HepG2 (cell line): ENCODE measurements at regions not wholly inside any gene's neighbourhood (a gene's known extent, or its start where the extent isn't known, plus 50 kb on each side); places are given as distances from the start of the nearest gene placed in this dataset.

Source experiments
- ATAC-seq: fragments of 200-7000 bp; cut with Tn5 transposase; 3 replicates; pipeline ENCODE4 v1.9.1; 2020; ENCODE audit warnings: mild to moderate bottlenecking, moderate library complexity
- BruUV-seq: library from RNA; stranded (reverse); fragments of 400-500 nt; replicated peaks from 2 replicates; lab custom pipeline; 2021; lab: Mats Ljungman, UMichigan
- CTCF ChIA-PET: fragments of 300-600 bp; formaldehyde crosslinking; extraction: SDS; loops from one replicate; lab custom pipeline; 2021; ENCODE audit warnings: low total read pairs, inconsistent platforms, low intra/inter-chr PET ratio; lab: Yijun Ruan, JAX
- POLR2A ChIA-PET: fragments of 350-600 bp; sonication (Branson Sonifier 250); formaldehyde crosslinking; loops from one replicate; lab custom pipeline; 2020; ENCODE audit warnings: antibody characterized with exemption, inconsistent platforms; lab: Yijun Ruan, JAX
- DNase-seq: peaks from one replicate; pipeline ENCODE4 v3.0.0-alpha.2; 2015; ENCODE audit warnings: low spot score
- FAIRE-seq: peaks from 3 replicates; lab custom pipeline; 2011; peaks lifted over from hg19 to GRCh38; lab: Jason Lieb, UNC
- H2AFZ ChIP-seq: one replicate; pipeline ENCODE4 v1.6.1; 2011; ENCODE audit warnings: low read length, inconsistent platforms
- H3K27ac ChIP-seq: fragments of 300-600 bp; 3 replicates; pipeline ENCODE4 v1.8.0; 2011; ENCODE audit warnings: mixed run types, mild to moderate bottlenecking, mixed read lengths, low read length, inconsistent platforms; ENCODE audit not compliant: insufficient read depth; ENCODE audit errors: extremely low read length
- H3K27me3 ChIP-seq, 2 experiments: fragments of 200-600 bp in 1 of 2; 2 replicates in 1 of 2; 3 replicates in 1 of 2; pipeline versions ENCODE4 v1.6.0 to v1.8.0; 2011; ENCODE audit warnings: low read length in 2 of 2, mild to moderate bottlenecking in 2 of 2, moderate library complexity in 2 of 2, inconsistent platforms in 1 of 2; ENCODE audit not compliant: insufficient read depth in 2 of 2, control insufficient read depth in 1 of 2
- H3K36me3 ChIP-seq, 2 experiments: fragments of 200-600 bp in 1 of 2; replicated peaks in 1 of 2; 2 replicates in 1 of 2; 3 replicates in 1 of 2; pipeline versions ENCODE4 v1.5.1 to v1.8.0; 2011; ENCODE audit warnings: low read length in 2 of 2, inconsistent platforms in 1 of 2; ENCODE audit not compliant: insufficient read depth in 2 of 2, control insufficient read depth in 1 of 2
- H3K4me1 ChIP-seq: 2 replicates; pipeline ENCODE4 v1.5.1; 2012; ENCODE audit warnings: low read length, inconsistent platforms; ENCODE audit not compliant: insufficient read depth
- H3K4me2 ChIP-seq: 2 replicates; pipeline ENCODE4 v1.6.0; 2011; ENCODE audit warnings: low read depth, low read length, inconsistent platforms
- H3K4me3 ChIP-seq, 3 experiments: fragments of 200-600 bp in 1 of 3; sonication (generic), shearing (Covaris generic) in 1 of 3; replicated peaks in 1 of 3; 2 replicates each; pipeline ENCODE4 v1.5.1; 2011 to 2016; ENCODE audit warnings: low read length in 3 of 3, inconsistent platforms in 2 of 3, low read depth in 2 of 3, mild to moderate bottlenecking in 2 of 3, control low read depth in 1 of 3, mixed read lengths in 1 of 3; ENCODE audit not compliant: insufficient read depth in 1 of 3
- H3K79me2 ChIP-seq: one replicate; pipeline ENCODE4 v1.6.1; 2011; ENCODE audit warnings: low read length, inconsistent platforms; ENCODE audit not compliant: insufficient read depth
- H3K9ac ChIP-seq: 2 replicates; pipeline ENCODE4 v1.6.0; 2011; ENCODE audit warnings: mild to moderate bottlenecking, low read depth, low read length, inconsistent platforms; ENCODE audit not compliant: insufficient read depth
- H3K9me3 ChIP-seq: 2 replicates; pipeline ENCODE4 v1.5.1; 2012; ENCODE audit warnings: mild to moderate bottlenecking, low read length
- H4K20me1 ChIP-seq: 2 replicates; pipeline ENCODE4 v1.6.0; 2011; ENCODE audit warnings: inconsistent platforms, mild to moderate bottlenecking, low read length, moderate library complexity; ENCODE audit not compliant: insufficient read depth
- ADNP ChIP-seq: sonication (generic); formaldehyde crosslinking; IDR thresholded peaks from 2 replicates; pipeline ENCODE4 v1.4.0; 2020; ENCODE audit warnings: missing genetic modification reagents
- ARNT2 ChIP-seq: sonication (generic); formaldehyde crosslinking; IDR thresholded peaks from 2 replicates; pipeline ENCODE4 v1.8.0; 2022; ENCODE audit warnings: mild to moderate bottlenecking, low read depth, missing genetic modification reagents, moderate library complexity
- CENPX ChIP-seq: sonication (generic); formaldehyde crosslinking; IDR thresholded peaks from 2 replicates; pipeline ENCODE4 v1.9.0; 2021; ENCODE audit warnings: mild to moderate bottlenecking, missing genetic modification reagents, moderate library complexity
- DNMT1 ChIP-seq: sonication (generic); formaldehyde crosslinking; IDR thresholded peaks from 2 replicates; pipeline ENCODE4 v1.5.1; 2020; ENCODE audit warnings: mild to moderate bottlenecking, missing genetic modification reagents
- FOXK1 ChIP-seq: sonication (generic); formaldehyde crosslinking; IDR thresholded peaks from 2 replicates; pipeline ENCODE4 v1.4.0; 2020; ENCODE audit warnings: low read depth, missing genetic modification reagents, borderline replicate concordance
- HNRNPK ChIP-seq: fragments of 200-400 bp; formaldehyde crosslinking; IDR thresholded peaks from 2 replicates; pipeline ENCODE4 v1.6.1; 2018; ENCODE audit warnings: low read length, low read depth, moderate library complexity, mild to moderate bottlenecking; ENCODE audit not compliant: poor library complexity, severe bottlenecking
- MTA3 ChIP-seq: sonication (generic); formaldehyde crosslinking; IDR thresholded peaks from 2 replicates; pipeline ENCODE4 v1.4.0; 2020; ENCODE audit warnings: missing genetic modification reagents
- NFIC ChIP-seq: IDR thresholded peaks from 2 replicates; pipeline ENCODE4 v1.6.1; 2012; ENCODE audit warnings: mild to moderate bottlenecking, low read length, inconsistent platforms
- RORA ChIP-seq: sonication (generic); formaldehyde crosslinking; IDR thresholded peaks from 2 replicates; pipeline ENCODE4 v1.5.0; 2020; ENCODE audit warnings: mild to moderate bottlenecking, missing genetic modification reagents, moderate library complexity
- STAG1 ChIP-seq: sonication (generic); formaldehyde crosslinking; IDR thresholded peaks from 2 replicates; pipeline ENCODE4 v1.4.0; 2020; ENCODE audit warnings: missing genetic modification reagents
- ZNF101 ChIP-seq: sonication (generic); formaldehyde crosslinking; IDR thresholded peaks from 2 replicates; pipeline ENCODE4 v1.4.0; 2020; ENCODE audit warnings: mild to moderate bottlenecking, low read depth, missing genetic modification reagents, borderline replicate concordance
- ZNF17 ChIP-seq: sonication (generic); formaldehyde crosslinking; IDR thresholded peaks from 2 replicates; pipeline ENCODE4 v1.5.0; 2020; ENCODE audit warnings: mild to moderate bottlenecking, missing genetic modification reagents
- ZNF234 ChIP-seq: sonication (generic); formaldehyde crosslinking; conservative IDR thresholded peaks from 2 replicates; pipeline ENCODE4 v1.5.1; 2020; ENCODE audit warnings: mild to moderate bottlenecking, missing genetic modification reagents
- ZNF3 ChIP-seq: IDR thresholded peaks from 2 replicates; pipeline ENCODE4 v1.7.0; 2017; ENCODE audit warnings: inconsistent platforms
- ZNF552 ChIP-seq: sonication (generic); formaldehyde crosslinking; IDR thresholded peaks from 2 replicates; pipeline ENCODE4 v1.9.0; 2022; ENCODE audit warnings: missing genetic modification reagents, mild to moderate bottlenecking, borderline replicate concordance
- ZNF709 ChIP-seq: sonication (generic); formaldehyde crosslinking; IDR thresholded peaks from 2 replicates; pipeline ENCODE4 v1.5.0; 2020; ENCODE audit warnings: mild to moderate bottlenecking, missing genetic modification reagents
- ZNF770 ChIP-seq: sonication (generic); formaldehyde crosslinking; IDR thresholded peaks from 2 replicates; pipeline ENCODE4 v1.5.0; 2020; ENCODE audit warnings: mild to moderate bottlenecking, missing genetic modification reagents
- ZNF878 ChIP-seq: sonication (generic); formaldehyde crosslinking; IDR thresholded peaks from 2 replicates; pipeline ENCODE4 v1.8.1; 2023; ENCODE audit warnings: mild to moderate bottlenecking, missing genetic modification reagents, moderate library complexity
- WGBS: methylation state at CpG from one replicate; pipeline ENCODE4 v1.1.6; 2017; ENCODE audit warnings: low lambda C conversion rate; 5-methylcytosine and 5-hydroxymethylcytosine counted together
- in situ Hi-C: cut with HindIII; loops from 2 replicates; pipeline ENCODE4 v1.10.0; 2017; ENCODE audit warnings: low pct_unique_long_range_greater_than_20kb; ENCODE audit not compliant: extremely low pct_ligation_motif_present
- intact Hi-C: fragments of 100-400 bp; cut with micrococcal nuclease; formaldehyde crosslinking; loops from one replicate; pipeline ENCODE4 v1.10.0; 2022; ENCODE audit not compliant: unreplicated experiment

GRCh38 chr5:5617024-5617423 is 194.5 kb downstream of the ICE1 start:
- no peaks in the 10 kb centered on the region for H3K9me3 ChIP-seq
- ChIA-PET POLR2A (no interaction called here), CTCF (no interaction called here)
- ATAC-seq = no peak
- H3K9ac ChIP-seq = no peak overlapping the region
- H3K4me1 ChIP-seq = no peaks in the 10 kb centered on the region
- FAIRE-seq = no peak
- no peak overlapping the region for H3K4me3 ChIP-seq
- intact Hi-C loops (no loop called here), in situ Hi-C loops (no loop called here)
- H2AFZ ChIP-seq = no peak overlapping the region
- no peak overlapping the region for H3K4me2 ChIP-seq
- H3K79me2 ChIP-seq = no peaks in the 10 kb centered on the region
- H3K36me3 ChIP-seq = no peaks in the 10 kb centered on the region
- no peak for TF ChIP-seq HNRNPK
- no peak for TF ChIP-seq ZNF101 (CRISPR knock-in tag)
- TF ChIP-seq ZNF878 = no peak
- TF ChIP-seq DNMT1 (CRISPR knock-in tag) = no peak
- no TSS peak for BruUV-seq
- no peak overlapping the region for H3K27ac ChIP-seq
- no peaks in the 10 kb centered on the region; a peak in 1 of 5 replicates for H3K27me3 ChIP-seq
- H4K20me1 ChIP-seq = no peaks in the 10 kb centered on the region
- DNase-seq = no peak

DNA sequence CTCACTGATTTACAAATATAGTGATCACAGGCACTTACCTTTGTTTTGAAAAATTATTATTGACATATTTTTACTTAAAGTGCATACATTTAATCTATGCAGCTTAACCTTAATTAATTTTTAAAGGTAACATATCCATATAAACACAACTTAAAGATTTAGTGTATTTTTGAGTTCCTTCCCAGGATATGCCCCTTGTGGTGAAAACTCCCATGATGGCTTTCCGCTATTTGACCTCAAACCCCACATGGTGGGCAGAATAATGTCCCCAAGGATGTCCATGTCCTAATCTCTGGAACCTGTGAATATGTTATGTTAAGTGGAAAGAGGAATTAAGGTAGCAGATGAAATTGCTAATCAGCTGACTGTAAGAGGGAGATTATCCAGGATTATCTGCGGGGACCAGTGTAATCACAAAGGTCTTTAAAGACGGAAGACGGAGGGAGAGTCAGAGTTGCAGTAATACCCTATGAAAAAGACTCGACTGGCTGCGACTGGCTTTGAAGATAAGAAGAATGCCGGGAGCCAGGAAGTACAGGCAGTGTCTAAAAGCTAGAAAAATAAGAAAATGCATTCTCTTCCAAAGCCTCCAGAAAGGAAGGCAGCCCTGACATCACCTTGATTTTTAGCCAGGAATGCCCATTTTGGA is 193.9 kb downstream of the ICE1 start:
- H4K20me1 ChIP-seq = no peaks in the 10 kb centered on the region
- no peak overlapping the region for H3K27ac ChIP-seq
- DNase-seq (no peak), FAIRE-seq (no peak), ATAC-seq (no peak)
- no peaks in the 10 kb centered on the region for H3K9me3 ChIP-seq
- H3K4me2 ChIP-seq = no peak overlapping the region
- no peaks in the 10 kb centered on the region for H3K79me2 ChIP-seq
- TF ChIP-seq ARNT2 (CRISPR knock-in tag) = no peak
- no peak for TF ChIP-seq NFIC
- no peak for TF ChIP-seq STAG1 (CRISPR knock-in tag)
- no peak for TF ChIP-seq FOXK1 (CRISPR knock-in tag)
- no peak for TF ChIP-seq ZNF552 (CRISPR knock-in tag)
- no peak for TF ChIP-seq MTA3 (CRISPR knock-in tag)
- TF ChIP-seq CENPX (CRISPR knock-in tag) = no peak
- no peak for TF ChIP-seq ZNF3 (CRISPR knock-in tag)
- TF ChIP-seq ZNF709 (CRISPR knock-in tag) = no peak
- TF ChIP-seq RORA (CRISPR knock-in tag) = no peak
- TF ChIP-seq ZNF234 (CRISPR knock-in tag) = no peak
- no peak for TF ChIP-seq ZNF770
- no peak for TF ChIP-seq ZNF17 (CRISPR knock-in tag)
- no peak for TF ChIP-seq ADNP (CRISPR knock-in tag)
- intact Hi-C loops = no loop called here
- no peak overlapping the region for H2AFZ ChIP-seq
- no peak overlapping the region for H3K9ac ChIP-seq
- H3K4me3 ChIP-seq = no peak overlapping the region
- POLR2A ChIA-PET = no interaction called here
- no peaks in the 10 kb centered on the region for H3K36me3 ChIP-seq
- BruUV-seq = no TSS peak
- in situ Hi-C loops = no loop called here
- CTCF ChIA-PET = no interaction called here
- 0 out of 2 replicates have a peak, but pooled peaks cover 4% of the 10 kb centered on the region for H3K4me1 ChIP-seq
- H3K27me3 ChIP-seq = no peaks in the 10 kb centered on the region; a peak in 1 of 5 replicates
- 9% methylated on average over 7 of the region's 7 CpGs for WGBS
